HL-60 (cell line): ENCODE measurements at regions not wholly inside any gene's neighbourhood (a gene's known extent, or its start where the extent isn't known, plus 50 kb on each side); places are given as distances from the start of the nearest gene placed in this dataset.

ENCODE experiments used
- SPI1 ChIP-seq: IDR thresholded peaks from 2 replicates; pipeline ENCODE4 v1.6.1; 2012; ENCODE audit warnings: low read depth, mild to moderate bottlenecking, borderline replicate concordance
- TF ChIP-seq, protein P1 (sequence below): IDR thresholded peaks from one replicate; pipeline ENCODE4 v1.5.1; 2011; ENCODE audit warnings: low read length, control low read depth, inconsistent platforms; ENCODE audit not compliant: insufficient read depth

- TF ChIP-seq, protein P1, sequence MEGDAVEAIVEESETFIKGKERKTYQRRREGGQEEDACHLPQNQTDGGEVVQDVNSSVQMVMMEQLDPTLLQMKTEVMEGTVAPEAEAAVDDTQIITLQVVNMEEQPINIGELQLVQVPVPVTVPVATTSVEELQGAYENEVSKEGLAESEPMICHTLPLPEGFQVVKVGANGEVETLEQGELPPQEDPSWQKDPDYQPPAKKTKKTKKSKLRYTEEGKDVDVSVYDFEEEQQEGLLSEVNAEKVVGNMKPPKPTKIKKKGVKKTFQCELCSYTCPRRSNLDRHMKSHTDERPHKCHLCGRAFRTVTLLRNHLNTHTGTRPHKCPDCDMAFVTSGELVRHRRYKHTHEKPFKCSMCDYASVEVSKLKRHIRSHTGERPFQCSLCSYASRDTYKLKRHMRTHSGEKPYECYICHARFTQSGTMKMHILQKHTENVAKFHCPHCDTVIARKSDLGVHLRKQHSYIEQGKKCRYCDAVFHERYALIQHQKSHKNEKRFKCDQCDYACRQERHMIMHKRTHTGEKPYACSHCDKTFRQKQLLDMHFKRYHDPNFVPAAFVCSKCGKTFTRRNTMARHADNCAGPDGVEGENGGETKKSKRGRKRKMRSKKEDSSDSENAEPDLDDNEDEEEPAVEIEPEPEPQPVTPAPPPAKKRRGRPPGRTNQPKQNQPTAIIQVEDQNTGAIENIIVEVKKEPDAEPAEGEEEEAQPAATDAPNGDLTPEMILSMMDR, result no peak
- TF ChIP-seq SPI1, result no peak
Observed at GRCh38 chr15:29638781-29639180, 183.5 kb downstream of the TJP1 start.
